Suppressor macrophage treated with lipopolysaccharide for 4 hours (primary cell): ENCODE measurements at regions not wholly inside any gene's neighbourhood (a gene's known extent, or its start where the extent isn't known, plus 50 kb on each side); places are given as distances from the start of the nearest gene placed in this dataset.
A peak's percentile ranks its signal among the peaks of the same experiment; 100 is the strongest.
"Not testable (repeated sequence)": the region's sequence is repeated elsewhere in the genome, so short reads cannot be mapped to it uniquely, and the experiment has no call there.

ENCODE experiments used
- DNase-seq: peaks from one replicate; pipeline ENCODE4 v3.0.0-alpha.2; 2020

GRCh38 chr2:38243186-38243880 is 133.7 kb downstream of the ATL2 start:
- DNase-seq = no peak

- no peak for DNase-seq
Measured at GRCh38 chr2:38239452-38239851, 137.6 kb downstream of the ATL2 start.

- not testable (repeated sequence) for DNase-seq
Measured at GRCh38 chr2:38238705-38239104, 138.4 kb downstream of the ATL2 start.

GRCh38 chr2:38237311-38237710 is 139.8 kb downstream of the ATL2 start:
- no peak for DNase-seq

GRCh38 chr2:38233231-38233983 is 143.7 kb downstream of the ATL2 start:
- no peak for DNase-seq

- DNase-seq = no peak
Measured at GRCh38 chr2:38232454-38232853, 144.6 kb downstream of the ATL2 start.

GRCh38 chr2:38230756-38231155 is 146.3 kb downstream of the ATL2 start:
- no peak for DNase-seq

GRCh38 chr2:38228753-38229152 is 148.3 kb downstream of the ATL2 start:
- no peak for DNase-seq

GRCh38 chr2:38224821-38225437 is 149.0 kb upstream of the CYP1B1 start:
- no peak for DNase-seq

GRCh38 chr2:38224181-38224580 is 148.2 kb upstream of the CYP1B1 start:
- no peak for DNase-seq

- DNase-seq = no peak
Measured at GRCh38 chr2:38223256-38223655, 147.3 kb upstream of the CYP1B1 start.

- no peak for DNase-seq
Measured at GRCh38 chr2:38220164-38220563, 144.2 kb upstream of the CYP1B1 start.

GRCh38 chr2:38218995-38219394 is 143.0 kb upstream of the CYP1B1 start:
- DNase-seq = no peak

GRCh38 chr2:38218591-38218991 is 142.6 kb upstream of the CYP1B1 start:
- no peak for DNase-seq

- DNase-seq = no peak
Measured at GRCh38 chr2:38217401-38218188, 141.6 kb upstream of the CYP1B1 start.

GRCh38 chr2:38216886-38217285 is 140.9 kb upstream of the CYP1B1 start:
- DNase-seq = no peak

- no peak for DNase-seq
Measured at GRCh38 chr2:38215993-38216392, 140.0 kb upstream of the CYP1B1 start.

- no peak for DNase-seq
Measured at GRCh38 chr2:38215522-38215921, 139.6 kb upstream of the CYP1B1 start.

GRCh38 chr2:38214209-38214717 is 138.3 kb upstream of the CYP1B1 start:
- no peak for DNase-seq

GRCh38 chr2:38213619-38214167 is 137.7 kb upstream of the CYP1B1 start:
- peak; percentile 21 for DNase-seq

- no peak for DNase-seq
Measured at GRCh38 chr2:38212312-38212711, 136.4 kb upstream of the CYP1B1 start.

- no peak for DNase-seq
Measured at GRCh38 chr2:38207168-38207567, 131.2 kb upstream of the CYP1B1 start.

- no peak for DNase-seq
Measured at GRCh38 chr2:38203446-38203810, 127.5 kb upstream of the CYP1B1 start.
